Large intestine (tissue), 3 donors: ENCODE measurements at regions not wholly inside any gene's neighbourhood (a gene's known extent, or its start where the extent isn't known, plus 50 kb on each side); places are given as distances from the start of the nearest gene placed in this dataset.

Experiments used
- DNase-seq, 2 donors: peaks; one replicate each; pipeline versions ENCODE4 v3.0.0 to v3.0.0-alpha.2; 2013
- H3K27ac ChIP-seq: one replicate; pipeline ENCODE4 v1.5.1; 2013; ENCODE audit warnings: low read length
- H3K27me3 ChIP-seq: 2 replicates; pipeline ENCODE4 v1.6.1; 2013; ENCODE audit warnings: low read length; ENCODE audit not compliant: control insufficient read depth, insufficient read depth
- H3K36me3 ChIP-seq: 2 replicates; pipeline ENCODE4 v1.6.1; 2013; ENCODE audit warnings: low read length; ENCODE audit not compliant: control insufficient read depth, insufficient read depth
- H3K4me1 ChIP-seq: one replicate; pipeline ENCODE4 v1.6.1; 2013; ENCODE audit warnings: low read length; ENCODE audit not compliant: control insufficient read depth, insufficient read depth
- H3K4me3 ChIP-seq: one replicate; pipeline ENCODE4 v1.5.1; 2013; ENCODE audit warnings: low read length
- H3K9me3 ChIP-seq: one replicate; pipeline ENCODE4 v1.6.1; 2013; ENCODE audit warnings: mild to moderate bottlenecking, low read depth, low read length, moderate library complexity; ENCODE audit not compliant: control insufficient read depth
- WGBS: methylation state at CpG from one replicate; pipeline ENCODE4 v1.1.5; 2013; ENCODE audit warnings: low lambda C conversion rate; ENCODE audit not compliant: insufficient coverage; 5-methylcytosine and 5-hydroxymethylcytosine counted together

- DNase-seq: peak in 1 of 2 donors; percentile 32
- no peaks in the 10 kb centered on the region for H3K36me3 ChIP-seq
- no peak overlapping the region for H3K27ac ChIP-seq
- WGBS: 0% methylated on average over 1 of the region's 4 CpGs
- no peaks in the 10 kb centered on the region for H3K9me3 ChIP-seq
- H3K27me3 ChIP-seq: no peaks in the 10 kb centered on the region
- no peaks in the 10 kb centered on the region for H3K4me1 ChIP-seq
- H3K4me3 ChIP-seq: no peak overlapping the region
Observed at GRCh38 chr7:25663877-25664276, 435.6 kb upstream of the NPVF start.

GRCh38 chr7:25664593-25664992 lies 436.3 kb upstream of the NPVF start:
- 56% methylated on average over 1 of the region's 2 CpGs for WGBS
- H3K27me3 ChIP-seq: no peaks in the 10 kb centered on the region
- H3K9me3 ChIP-seq: no peaks in the 10 kb centered on the region
- no peak for DNase-seq
- no peak overlapping the region for H3K4me3 ChIP-seq
- no peak overlapping the region for H3K27ac ChIP-seq
- no peaks in the 10 kb centered on the region for H3K4me1 ChIP-seq
- no peaks in the 10 kb centered on the region for H3K36me3 ChIP-seq

- Histone ChIP-seq H3K4me3 (no peak overlapping the region), H3K36me3 (no peaks in the 10 kb centered on the region), H3K4me1 (peaks cover 2% of the 10 kb centered on the region), H3K27ac (no peak overlapping the region), H3K9me3 (no peaks in the 10 kb centered on the region), H3K27me3 (peaks cover 7% of the 10 kb centered on the region)
- 94% methylated on average over 2 of the region's 4 CpGs for WGBS
- no peak for DNase-seq
Observed at GRCh38 chr7:25665374-25665773, 437.1 kb upstream of the NPVF start.

GRCh38 chr7:25665903-25666670 lies 437.8 kb upstream of the NPVF start:
- no peaks in the 10 kb centered on the region for H3K36me3 ChIP-seq
- H3K9me3 ChIP-seq: no peaks in the 10 kb centered on the region
- DNase-seq: no peak
- H3K27ac ChIP-seq: no peak overlapping the region
- peaks cover 8% of the 10 kb centered on the region for H3K4me1 ChIP-seq
- 100% methylated on average over 1 of the region's 3 CpGs for WGBS
- H3K4me3 ChIP-seq: no peak overlapping the region
- peaks cover 13% of the 10 kb centered on the region for H3K27me3 ChIP-seq

GRCh38 chr7:25666671-25667060 lies 438.4 kb upstream of the NPVF start:
- H3K27me3 ChIP-seq: peaks cover 13% of the 10 kb centered on the region
- no peaks in the 10 kb centered on the region for H3K9me3 ChIP-seq
- DNase-seq: no peak
- H3K36me3 ChIP-seq: no peaks in the 10 kb centered on the region
- H3K27ac ChIP-seq: no peak overlapping the region
- no peak overlapping the region for H3K4me3 ChIP-seq
- WGBS: 86% methylated on average over 1 of the region's 2 CpGs
- peaks cover 8% of the 10 kb centered on the region for H3K4me1 ChIP-seq

GRCh38 chr7:25669281-25669781 lies 441.0 kb upstream of the NPVF start:
- Histone ChIP-seq H3K36me3 (no peaks in the 10 kb centered on the region), H3K9me3 (no peaks in the 10 kb centered on the region), H3K27me3 (peaks cover 13% of the 10 kb centered on the region), H3K27ac (no peak overlapping the region), H3K4me1 (peaks cover 8% of the 10 kb centered on the region), H3K4me3 (no peak overlapping the region)
- no CpG with 5 or more reads among the region's 4 CpGs for WGBS
- no peak for DNase-seq

GRCh38 chr7:25669961-25670841 lies 441.9 kb upstream of the NPVF start:
- no peak overlapping the region for H3K4me3 ChIP-seq
- H3K9me3 ChIP-seq: no peaks in the 10 kb centered on the region
- H3K4me1 ChIP-seq: peaks cover 8% of the 10 kb centered on the region
- WGBS: 56% methylated on average over 3 of the region's 13 CpGs
- peak overlapping the region; percentile 32 for H3K27ac ChIP-seq
- DNase-seq: no peak
- H3K36me3 ChIP-seq: no peaks in the 10 kb centered on the region
- H3K27me3 ChIP-seq: peaks cover 13% of the 10 kb centered on the region

- DNase-seq: no peak
Observed at GRCh38 chr7:25671111-25671510, 442.8 kb upstream of the NPVF start.

GRCh38 chr7:25672496-25672895 lies 444.2 kb upstream of the NPVF start:
- WGBS: 43% methylated on average over 1 of the region's 5 CpGs
- DNase-seq: no peak
- Histone ChIP-seq H3K27me3 (peaks cover 13% of the 10 kb centered on the region), H3K36me3 (no peaks in the 10 kb centered on the region), H3K9me3 (no peaks in the 10 kb centered on the region), H3K27ac (no peak overlapping the region), H3K4me3 (no peak overlapping the region), H3K4me1 (peaks cover 8% of the 10 kb centered on the region)

More at GRCh38 chr7:25671111-25671510, 442.8 kb upstream of the NPVF start:
- no peak overlapping the region for H3K4me3 ChIP-seq
- no peaks in the 10 kb centered on the region for H3K9me3 ChIP-seq
- H3K27me3 ChIP-seq: peaks cover 13% of the 10 kb centered on the region
- H3K36me3 ChIP-seq: no peaks in the 10 kb centered on the region
- H3K27ac ChIP-seq: no peak overlapping the region
- peaks cover 8% of the 10 kb centered on the region for H3K4me1 ChIP-seq
- WGBS: 10% methylated on average over 2 of the region's 10 CpGs

GRCh38 chr7:25675789-25676474 lies 447.6 kb upstream of the NPVF start:
- H3K4me1 ChIP-seq: peaks cover under 1% of the 10 kb centered on the region
- H3K36me3 ChIP-seq: no peaks in the 10 kb centered on the region
- no peak overlapping the region for H3K4me3 ChIP-seq
- no peak overlapping the region for H3K27ac ChIP-seq
- H3K27me3 ChIP-seq: no peaks in the 10 kb centered on the region
- peak in 1 of 2 donors; percentile 36 for DNase-seq
- no peaks in the 10 kb centered on the region for H3K9me3 ChIP-seq
- no CpG with 5 or more reads among the region's 4 CpGs for WGBS
